ENCODE measurements at regions not wholly inside any gene's neighbourhood (a gene's known extent, or its start where the extent isn't known, plus 50 kb on each side); places are given as distances from the start of the nearest gene placed in this dataset.

DNA sequence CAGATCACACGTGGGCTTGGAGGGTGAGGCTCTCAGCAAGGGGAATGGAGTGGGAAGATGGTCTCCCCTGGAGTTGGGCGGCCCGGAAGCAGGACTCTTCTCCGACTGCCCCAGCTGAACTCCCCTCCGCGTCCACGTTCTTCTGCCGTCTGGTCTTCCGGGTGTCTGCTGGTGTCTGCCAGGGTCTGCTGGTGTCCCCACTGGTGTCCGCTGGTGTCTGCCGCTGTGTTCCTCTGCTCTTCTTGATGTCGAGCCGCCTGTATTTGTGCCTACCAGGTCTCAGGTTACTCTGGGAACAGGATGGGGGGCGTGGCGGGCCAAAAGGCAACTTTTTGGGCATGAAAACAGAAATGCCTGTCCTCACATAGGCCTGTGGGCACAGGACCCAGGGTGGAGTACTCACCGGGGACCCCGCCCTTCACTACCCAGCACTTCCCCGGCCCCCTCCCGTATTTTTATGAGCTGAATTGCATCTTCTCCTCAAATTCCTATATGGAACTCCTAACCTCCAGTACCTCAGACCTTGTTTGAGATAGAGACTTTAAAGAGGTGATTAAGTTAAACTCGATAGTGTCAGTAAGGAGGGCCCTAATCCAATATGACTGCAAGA, 675.4 kb downstream of the SEMA5A start:
- DNase-seq: no peak

GRCh38 chr5:8870959-8871355, 674.9 kb downstream of the SEMA5A start:
- DNase-seq: no peak

DNA sequence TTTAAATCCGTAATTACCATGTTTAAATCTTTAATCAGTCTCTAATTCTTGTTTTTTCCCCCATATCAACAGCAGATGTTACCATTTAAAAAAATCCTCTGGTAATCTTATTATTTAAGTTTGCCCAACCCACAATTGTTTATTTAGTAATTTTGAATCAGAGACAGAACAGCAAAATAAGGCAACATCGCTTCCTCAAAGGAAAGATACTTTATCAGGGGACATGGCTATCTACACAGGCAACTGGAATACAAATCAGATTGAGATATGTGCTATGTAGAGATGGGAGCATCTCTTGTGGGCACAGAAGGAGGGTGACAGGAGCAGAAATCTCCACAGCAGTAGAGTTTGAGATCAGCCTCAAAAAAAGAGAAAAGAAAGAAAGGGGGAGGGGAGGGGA, 674.4 kb downstream of the SEMA5A start:
- no peak for DNase-seq

DNA sequence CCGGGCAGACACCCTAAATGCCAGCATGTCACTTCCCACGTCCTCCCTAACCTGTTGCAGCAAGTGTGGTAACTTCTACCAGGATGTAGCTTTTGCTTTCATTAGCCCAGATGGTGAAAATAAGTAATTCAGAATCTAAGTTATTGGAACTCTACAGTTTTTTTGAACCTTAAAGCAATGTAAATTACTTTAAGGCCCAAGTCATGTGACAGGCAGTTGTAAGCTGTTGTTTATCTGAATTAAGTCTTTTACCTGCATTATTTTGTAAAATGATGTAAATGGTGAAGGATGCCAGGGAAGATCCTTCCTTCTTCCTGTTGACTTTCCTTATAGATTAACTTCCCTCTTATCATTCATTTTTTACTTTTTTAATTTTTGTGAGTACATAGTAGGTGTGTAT, 670.2 kb downstream of the SEMA5A start:
- DNase-seq: no peak

DNA sequence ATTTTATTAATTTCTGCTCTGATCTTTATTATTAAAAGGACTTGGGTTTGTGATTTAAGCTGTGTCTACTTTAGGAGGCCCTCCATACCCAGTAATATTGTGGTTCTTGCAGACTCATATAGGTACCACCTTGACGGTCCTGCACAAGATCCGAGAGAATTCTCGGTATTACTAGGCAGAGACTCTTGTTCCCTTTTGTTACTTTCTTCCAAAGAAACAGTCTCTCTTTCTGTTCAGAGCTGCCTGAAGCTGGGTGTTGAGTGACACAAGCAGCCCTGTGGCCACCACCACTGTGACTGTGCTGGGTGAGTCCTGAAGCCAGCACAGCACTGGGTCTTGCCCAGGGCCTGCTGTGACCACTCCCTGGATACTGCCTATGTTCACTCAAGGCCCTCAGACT, 666.6 kb downstream of the SEMA5A start:
- DNase-seq: no peak

GRCh38 chr5:8884029-8884428, 661.8 kb downstream of the SEMA5A start:
- no peak for DNase-seq

GRCh38 chr5:8892926-8893325, 652.9 kb downstream of the SEMA5A start:
- DNase-seq: no peak

DNA sequence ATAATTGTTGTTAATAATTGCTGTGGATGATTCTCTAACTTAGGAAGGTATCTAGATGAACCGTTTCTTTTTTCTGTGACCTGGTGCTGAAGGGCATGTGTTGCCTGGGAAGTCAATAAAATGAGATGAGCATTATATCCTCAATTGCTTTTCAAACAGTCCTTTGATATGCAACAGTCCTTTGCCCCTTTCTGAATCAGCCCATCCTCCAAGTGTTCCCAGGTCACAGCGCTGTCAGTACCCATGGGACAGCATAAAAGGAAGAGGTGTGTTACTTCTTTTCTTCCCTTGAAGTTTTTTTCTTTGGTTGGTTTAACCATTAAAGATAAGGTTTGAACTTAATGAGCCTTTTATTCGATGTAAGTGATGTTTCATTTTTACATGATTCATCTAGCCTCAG, 651.8 kb downstream of the SEMA5A start:
- no peak for DNase-seq

- DNase-seq: no peak
Measured at GRCh38 chr5:8895062-8895461, 650.8 kb downstream of the SEMA5A start.

- DNase-seq: no peak
Measured at GRCh38 chr5:8895599-8895998, 650.3 kb downstream of the SEMA5A start.

DNA sequence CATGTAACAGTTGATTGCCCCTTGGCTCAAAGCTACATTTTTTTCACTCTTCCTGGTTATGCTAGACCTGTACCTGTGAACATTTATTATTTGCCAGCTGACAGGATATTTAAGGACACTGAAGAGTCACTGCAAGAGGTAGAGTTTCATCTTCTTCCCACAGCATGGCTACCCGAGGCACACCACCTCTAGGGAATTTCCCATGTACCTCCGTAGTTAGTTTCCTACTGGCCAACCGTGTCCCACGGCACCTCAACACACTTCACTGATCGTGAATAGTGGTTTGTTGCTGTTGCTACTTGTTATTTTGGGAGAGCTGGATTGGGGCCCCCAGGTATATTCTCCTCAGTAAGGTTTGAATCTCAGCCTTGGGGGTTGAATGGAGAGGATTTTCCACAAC, 648.6 kb downstream of the SEMA5A start:
- no peak for DNase-seq

- DNase-seq: no peak
Measured at GRCh38 chr5:8905021-8905420, 640.9 kb downstream of the SEMA5A start.

GRCh38 chr5:8906303-8906967, 639.4 kb downstream of the SEMA5A start:
- no peak for DNase-seq

DNA sequence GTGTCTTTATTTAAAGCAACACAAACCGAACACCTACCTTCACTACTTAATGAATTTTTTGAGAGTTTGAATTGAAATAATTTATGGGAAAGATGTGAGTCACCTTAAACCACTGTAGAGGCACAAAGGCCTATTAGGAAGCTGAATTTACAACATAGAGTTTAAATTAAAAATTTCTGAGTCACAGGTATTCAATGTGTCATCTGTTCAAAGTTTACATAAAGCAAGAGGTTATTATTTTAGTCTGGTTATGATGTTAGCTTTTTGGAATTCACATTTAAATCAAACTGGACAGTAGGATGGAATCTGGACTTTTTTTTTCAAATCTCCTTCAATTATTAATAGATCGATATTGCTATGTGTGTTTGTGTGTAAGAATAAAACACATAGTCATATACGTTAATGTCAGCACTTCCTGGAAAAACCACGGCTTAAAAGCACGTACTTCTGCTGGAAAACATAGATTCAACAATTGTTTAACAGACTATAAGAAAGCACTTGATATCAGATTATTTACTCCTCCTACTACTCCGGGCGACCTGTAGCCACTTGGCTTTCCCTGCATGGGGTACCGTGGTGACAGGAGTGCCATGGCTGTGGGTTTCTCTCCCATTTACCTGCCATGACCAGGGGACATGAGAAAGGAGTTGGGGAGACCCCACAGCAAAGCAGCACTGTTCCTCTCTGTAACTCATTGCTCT, 638.6 kb downstream of the SEMA5A start:
- no peak for DNase-seq

GRCh38 chr5:8908055-8908683, 637.7 kb downstream of the SEMA5A start:
- DNase-seq: peak; percentile 32

DNA sequence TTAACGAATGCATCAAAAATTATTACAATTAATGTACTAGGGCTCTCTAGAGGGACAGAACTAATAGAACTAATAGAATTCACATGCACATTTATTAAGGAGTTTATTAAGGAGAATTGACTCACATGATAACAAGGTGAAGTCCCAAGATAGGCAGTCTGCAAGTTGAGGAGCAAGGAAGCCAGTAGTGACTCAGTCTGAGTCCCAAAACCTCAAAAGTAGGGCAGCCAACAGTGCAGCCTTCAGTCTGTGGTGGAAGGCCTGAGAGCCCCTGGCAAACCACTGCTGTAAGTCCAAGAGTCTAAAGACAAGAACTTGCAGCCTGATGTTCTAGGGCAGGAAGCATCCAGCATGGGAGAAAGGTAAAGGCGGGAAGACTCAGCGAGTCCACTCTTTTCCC, 633.8 kb downstream of the SEMA5A start:
- no peak for DNase-seq

DNA sequence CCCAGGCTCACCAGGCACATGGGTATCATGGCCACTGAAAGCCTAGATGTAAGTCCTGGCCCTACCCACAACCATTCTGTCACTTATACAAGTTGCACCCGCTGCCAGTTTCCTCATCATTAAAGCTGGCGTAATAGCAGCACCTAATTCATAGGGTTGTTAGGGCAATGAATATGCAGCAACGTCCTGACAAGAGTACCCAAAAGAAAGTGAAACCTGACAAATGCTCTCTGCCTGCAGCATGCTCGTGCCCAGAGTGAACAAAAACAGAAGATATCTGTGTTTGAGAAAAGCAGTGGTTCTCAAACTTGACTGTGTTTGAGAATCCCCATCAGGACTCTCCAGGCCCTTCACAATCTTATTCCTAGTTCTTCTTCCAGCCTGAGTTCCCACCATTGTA, 632.4 kb downstream of the SEMA5A start:
- no peak for DNase-seq

DNA sequence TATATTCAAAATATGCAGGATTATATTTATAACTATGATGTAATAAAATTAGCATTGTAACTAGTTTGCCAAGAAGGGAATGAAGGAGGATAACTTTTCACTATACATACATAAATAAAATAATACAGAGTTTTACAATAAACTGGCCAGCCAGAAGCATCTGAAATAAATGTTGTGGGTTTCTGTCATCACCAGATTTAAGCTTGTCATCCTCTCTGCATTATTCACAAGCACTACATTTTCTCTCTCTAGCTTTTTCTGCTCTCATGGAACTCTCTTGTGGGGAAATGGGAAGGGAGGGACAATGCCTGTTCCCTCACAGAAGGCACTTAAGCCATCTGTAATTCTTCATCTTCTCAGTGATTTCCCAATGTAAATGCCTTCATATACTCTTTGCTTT, 626.8 kb downstream of the SEMA5A start:
- no peak for DNase-seq

- no peak for DNase-seq
Measured at GRCh38 chr5:8923526-8923925, 622.3 kb downstream of the SEMA5A start.

GRCh38 chr5:8924054-8924793, 621.7 kb downstream of the SEMA5A start:
- DNase-seq: no peak

- DNase-seq: no peak
Measured at GRCh38 chr5:8930021-8930420, 615.9 kb downstream of the SEMA5A start.

DNA sequence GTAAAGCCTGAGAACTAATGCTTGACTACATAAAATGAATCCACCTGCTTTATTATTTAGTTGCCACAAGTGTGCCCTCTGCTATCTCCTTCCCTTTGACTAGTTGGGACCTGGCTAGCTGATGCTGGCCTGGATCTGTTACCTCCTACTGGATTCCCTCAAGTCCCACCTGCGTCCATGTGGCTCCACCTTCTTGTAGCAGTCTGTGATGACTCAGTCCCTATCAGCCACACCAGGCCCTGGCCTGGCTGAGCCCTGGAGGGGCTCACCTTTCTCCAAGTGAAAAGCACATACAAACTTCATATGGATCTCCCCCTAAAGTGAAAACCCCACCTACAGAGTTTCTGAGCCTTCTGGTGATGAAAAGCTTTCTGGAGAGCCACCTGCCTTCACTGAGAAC, 611.4 kb downstream of the SEMA5A start:
- DNase-seq: no peak

GRCh38 chr5:8940934-8941333, 604.9 kb downstream of the SEMA5A start:
- DNase-seq: no peak

Data from stimulated activated CD4-positive, alpha-beta T cell treated with anti-CD3 and anti-CD28 coated beads, Interleukin-15, amount 100 ng/mL, for 24 hours (primary cell).